ENCODE measurements at regions not wholly inside any gene's neighbourhood (a gene's known extent, or its start where the extent isn't known, plus 50 kb on each side); places are given as distances from the start of the nearest gene placed in this dataset.
"Not testable (repeated sequence)": the region's sequence is repeated elsewhere in the genome, so short reads cannot be mapped to it uniquely, and the experiment has no call there.

DNA sequence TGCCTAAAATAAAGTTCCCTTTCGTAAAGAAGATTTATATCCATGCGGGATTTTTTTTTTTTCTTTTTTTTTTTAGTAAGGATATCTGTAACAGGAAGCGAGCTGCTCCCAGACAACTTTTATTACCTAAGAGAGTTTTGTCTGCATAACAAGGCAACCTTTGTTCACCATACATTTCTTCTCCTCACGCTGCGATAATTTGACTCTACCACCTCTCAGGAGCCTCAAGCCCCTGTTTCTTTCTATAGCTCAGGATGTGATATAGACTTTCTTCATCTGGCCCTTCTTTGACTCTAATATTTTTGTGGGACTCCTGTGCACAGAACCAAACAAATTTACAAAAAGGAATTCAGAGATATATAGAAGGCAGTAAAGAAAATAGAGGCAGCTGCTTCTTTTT, 1053.7 kb upstream of the SPRY2 start:
- DNase-seq (ENCODE audit: low read depth), result no peak

DNA sequence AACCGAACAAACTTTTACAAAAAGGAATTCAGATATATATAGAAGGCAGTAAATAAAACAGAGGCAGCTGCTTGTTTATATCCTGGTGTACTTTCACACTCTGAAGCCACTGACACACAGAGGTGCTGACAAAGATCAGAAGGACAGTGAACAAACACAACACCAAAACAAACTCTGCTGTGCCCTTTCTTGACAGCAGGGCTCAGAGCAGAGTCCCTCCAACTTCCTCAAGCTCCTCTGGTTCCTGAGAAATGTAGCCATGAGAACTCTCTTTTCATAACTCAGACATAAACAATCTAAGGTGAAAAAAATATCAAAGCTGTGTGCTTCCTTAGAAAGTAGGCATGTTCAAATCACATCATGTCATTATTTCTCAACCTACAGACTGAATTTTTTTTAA, 1052.8 kb upstream of the SPRY2 start:
- no peak for DNase-seq (ENCODE audit: low read depth)

DNA sequence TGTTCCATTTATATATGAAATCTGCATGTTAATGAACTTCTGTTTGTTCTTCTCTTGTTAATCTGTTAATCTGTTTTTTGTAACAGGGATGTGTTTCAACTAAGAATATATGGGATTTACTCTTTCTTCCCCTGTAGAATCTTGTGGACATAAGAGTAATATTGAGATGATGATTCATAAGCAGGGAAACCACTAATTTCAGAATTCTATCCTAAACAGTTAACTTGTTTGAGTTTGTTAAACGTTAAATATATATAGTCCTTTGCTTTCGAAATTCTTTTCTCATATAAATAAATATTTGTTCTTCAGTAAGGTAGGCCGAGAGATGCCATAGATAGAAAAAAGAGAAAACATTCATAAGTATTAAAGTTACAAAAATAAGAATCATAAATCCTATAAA, 1052.2 kb upstream of the SPRY2 start:
- DNase-seq (ENCODE audit: low read depth), result no peak

DNA sequence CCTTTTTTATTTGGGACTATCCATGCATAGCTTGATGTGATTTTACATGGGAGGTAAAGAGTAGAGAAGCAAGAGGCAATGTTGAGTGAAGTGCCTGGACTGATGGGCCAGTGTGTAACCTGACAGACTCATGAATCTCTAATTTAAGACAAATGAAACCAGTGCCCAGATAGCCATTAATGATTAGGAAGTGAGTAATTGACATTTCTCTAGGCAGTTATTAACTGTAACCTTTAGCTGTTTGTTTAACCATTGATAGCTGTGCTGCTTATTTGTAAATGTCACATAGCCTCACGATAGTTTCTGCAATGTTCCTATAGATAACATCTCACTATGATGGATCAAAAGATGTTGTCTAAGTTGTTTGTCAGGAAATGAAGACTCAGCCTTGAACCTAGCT, 1047.5 kb upstream of the SPRY2 start:
- DNase-seq (ENCODE audit: low read depth), result no peak

DNA sequence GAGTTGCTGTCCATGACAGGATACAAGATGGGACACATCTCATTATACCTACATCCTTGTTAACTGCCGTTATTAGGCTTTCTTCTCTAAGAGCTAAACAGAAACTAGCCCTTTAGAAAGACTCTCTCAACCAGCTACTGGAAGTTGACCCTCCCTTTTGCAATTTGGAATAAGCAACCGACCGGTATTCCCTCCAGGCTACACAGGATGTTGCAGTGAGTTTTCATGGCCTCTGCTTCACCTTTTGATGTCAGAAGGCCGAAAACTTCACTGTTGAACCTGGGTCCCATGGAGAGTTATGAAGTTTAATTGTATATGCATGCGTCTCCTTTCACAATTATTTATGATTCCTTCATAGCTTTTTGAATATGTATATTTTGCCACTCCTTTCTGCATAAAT, 1042.5 kb upstream of the SPRY2 start:
- no peak for DNase-seq (ENCODE audit: low read depth)

DNA sequence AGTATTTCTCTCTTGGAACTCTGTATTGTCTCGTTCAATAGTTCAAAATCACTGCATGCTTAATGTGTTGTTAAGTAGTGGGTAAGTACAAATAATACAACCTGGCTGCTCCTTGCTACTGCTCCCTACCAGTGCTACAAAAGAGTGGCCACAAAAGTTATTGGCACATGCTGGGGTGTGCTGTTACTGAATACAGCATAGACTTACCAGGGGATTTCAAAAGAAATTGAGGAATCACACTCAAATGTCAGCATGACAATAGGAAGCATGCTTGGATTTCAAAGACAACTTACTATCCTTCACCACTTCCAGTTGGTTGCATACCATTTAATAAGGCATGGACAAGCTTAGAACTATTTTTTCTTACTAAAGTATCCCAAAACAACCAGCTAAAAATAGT, 1041.3 kb upstream of the SPRY2 start:
- DNase-seq (ENCODE audit: low read depth), result no peak

DNA sequence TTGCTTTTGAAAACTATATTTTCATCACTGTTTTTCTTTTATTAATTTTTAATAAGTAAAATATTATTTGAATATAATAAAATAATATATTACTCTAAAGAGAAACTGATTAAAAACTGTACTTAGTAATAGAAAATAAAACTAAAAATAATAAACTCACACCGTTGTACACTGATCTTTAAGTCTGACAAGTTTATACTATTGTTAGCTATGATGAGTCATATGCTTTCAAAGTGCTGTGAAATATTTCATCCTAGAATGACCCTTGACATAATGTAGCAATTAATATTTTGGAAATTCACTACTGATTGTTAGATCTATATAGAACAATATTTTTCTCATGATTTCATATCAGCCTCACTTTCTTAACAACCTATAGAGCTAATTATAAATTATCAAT, 1040.6 kb upstream of the SPRY2 start:
- no peak for DNase-seq (ENCODE audit: low read depth)

DNA sequence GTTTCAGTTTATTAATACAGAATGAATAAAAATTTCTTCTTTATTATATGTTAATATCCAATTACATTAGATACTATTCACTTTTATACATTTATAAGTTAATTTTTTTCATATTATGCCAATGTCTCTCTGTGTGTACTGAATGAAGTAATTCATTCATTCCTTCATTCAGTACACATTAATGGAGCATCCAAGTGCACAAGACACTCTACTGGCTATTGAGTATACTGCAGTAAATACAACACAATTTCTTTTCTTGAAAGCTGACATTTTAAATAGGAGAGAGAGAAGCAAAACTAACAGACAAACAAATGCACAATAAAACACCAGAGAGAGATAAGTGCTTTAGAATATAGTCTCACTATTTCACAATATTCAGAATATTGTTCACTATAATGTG, 1038.3 kb upstream of the SPRY2 start:
- DNase-seq (ENCODE audit: low read depth), result no peak

DNA sequence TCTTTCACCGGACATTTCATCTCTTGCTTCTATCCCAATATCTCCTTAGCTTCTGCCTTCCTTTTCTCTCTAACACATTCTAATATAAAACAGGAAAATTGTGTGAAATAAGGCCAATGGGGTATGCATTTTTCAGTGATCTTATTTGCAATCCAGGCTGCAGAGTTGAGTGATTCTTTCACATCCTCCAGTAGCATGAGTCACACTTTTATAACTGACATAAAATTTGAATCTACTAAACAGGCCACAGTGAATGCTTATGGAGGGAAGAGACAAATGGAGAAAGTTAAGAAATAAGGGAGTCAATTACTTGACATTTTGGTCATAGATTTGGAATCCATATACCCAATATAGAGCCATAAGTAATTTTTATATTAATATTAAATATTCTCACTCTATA, 1037.0 kb upstream of the SPRY2 start:
- no peak for DNase-seq (ENCODE audit: low read depth)

DNA sequence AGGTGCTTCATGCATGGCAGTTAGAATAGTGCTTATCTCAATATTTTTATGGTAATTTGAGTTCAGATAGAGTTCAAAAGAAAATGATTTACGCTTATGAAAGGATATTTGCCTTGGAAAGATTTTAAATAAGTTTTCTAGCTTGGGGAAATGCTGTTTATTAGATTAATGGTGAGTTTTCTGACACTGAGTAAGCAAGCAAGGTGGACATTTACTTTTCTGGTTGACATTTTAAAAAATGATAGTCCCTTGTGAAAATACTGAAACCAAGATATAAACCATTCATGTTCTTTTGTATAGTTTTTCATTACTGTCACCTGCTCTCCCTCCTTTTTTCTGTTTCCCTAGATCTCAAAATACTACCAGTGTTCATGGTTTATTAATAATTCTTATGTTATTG, 1034.8 kb upstream of the SPRY2 start:
- no peak for DNase-seq (ENCODE audit: low read depth)

DNA sequence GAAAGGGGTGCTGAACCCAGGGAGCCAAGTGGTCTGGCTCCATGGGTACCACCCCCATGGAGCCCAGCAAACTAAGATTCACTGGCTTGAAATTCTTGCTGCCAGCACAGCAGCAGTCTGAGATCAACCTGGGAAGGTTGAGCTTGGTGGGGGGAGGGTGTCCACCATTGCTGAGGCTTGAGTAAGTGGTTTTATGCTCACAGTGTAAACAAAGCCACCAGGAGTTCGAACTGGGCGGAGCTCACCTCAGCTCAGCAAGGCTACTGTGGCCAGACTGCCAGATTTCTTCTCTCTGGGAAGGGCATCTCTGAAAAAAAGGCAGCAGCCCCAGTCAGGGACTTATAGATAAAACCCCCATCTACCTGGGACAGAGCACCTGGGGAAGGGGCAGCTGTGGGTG, 1021.8 kb upstream of the SPRY2 start:
- not testable (repeated sequence) for DNase-seq (ENCODE audit: low read depth)

DNA sequence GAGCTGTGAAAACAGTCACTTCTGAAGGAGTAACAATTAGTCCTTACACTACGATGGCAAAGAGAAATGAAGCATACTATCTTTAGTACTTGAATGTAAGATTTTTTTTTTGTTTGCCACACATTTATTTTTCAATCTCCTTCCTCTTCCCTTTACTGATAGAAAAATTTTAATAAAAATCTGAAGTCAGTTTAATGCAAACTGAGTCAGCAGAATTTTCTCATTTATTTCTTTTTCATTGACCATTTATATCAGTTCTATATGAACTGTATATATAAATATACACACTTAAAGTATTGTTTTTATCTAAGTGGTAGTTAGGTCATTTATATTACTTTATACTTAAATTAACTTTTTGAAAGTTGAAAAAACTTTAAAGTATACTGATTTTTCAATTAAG, 1009.1 kb upstream of the SPRY2 start:
- no peak for DNase-seq (ENCODE audit: low read depth)

DNA sequence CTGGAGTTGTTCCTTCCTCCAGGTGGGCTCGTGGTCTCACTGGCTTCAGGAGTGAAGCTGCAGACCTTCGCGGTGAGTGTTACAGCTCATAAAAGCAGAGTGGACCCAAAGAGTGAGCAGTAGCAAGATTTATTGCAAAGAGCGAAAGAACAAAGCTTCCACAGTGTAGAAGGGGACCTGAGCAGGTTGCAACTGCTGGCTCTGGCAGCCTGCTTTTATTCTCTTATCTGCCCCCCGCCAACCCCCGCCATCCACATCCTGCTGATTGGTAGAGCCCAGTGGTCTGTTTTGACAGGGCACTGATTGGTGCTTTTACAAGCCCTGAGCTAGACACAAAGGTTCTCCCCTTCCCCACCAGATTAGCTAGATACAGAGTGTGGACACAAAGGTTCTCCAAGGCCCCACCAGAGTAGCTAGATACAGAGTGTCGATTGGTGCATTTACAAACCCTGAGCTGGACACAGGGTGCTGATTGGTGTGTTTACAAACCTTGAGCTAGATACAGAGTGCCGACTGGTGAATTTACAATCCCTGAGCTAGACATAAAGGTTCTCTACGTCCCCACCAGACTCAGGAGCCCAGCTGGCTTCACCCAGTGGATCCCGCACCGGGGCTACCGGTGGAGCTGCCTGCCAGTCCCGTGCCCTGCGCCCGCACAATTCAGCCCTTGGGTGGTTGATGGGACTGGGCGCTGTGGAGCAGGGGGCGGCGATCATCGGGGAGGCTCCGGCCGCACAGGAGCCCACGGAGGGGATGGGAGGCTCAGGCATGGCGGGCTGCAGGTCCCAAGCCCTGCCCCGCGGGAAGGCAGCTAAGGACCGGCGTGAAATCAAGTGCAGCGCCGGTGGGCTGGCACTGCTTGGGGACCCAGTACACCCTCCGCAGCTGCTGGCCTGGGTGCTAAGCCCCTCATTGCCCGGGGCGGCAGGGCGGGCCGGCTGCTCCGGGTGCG, 999.5 kb upstream of the SPRY2 start:
- not testable (repeated sequence) for DNase-seq (ENCODE audit: low read depth)

DNA sequence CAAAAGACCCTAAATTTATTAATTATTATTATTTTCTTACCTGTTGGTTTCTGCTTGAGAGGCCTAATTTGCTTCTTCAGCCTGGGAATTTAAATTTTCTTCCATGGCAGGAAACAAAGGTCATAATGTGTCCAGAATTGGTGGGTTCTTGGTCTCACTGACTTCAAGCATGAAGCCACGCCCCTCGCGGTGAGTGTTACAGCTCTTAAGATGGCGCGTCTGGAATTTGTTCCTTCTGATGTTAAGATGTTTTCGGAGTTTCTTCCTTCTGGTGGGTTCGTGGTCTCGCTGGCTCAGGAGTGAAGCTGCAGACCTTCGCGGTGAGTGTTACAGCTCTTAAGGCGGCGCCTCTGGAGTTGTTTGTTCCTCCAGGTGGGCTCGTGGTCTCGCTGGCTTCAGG, 998.7 kb upstream of the SPRY2 start:
- DNase-seq (ENCODE audit: low read depth), result not testable (repeated sequence)

DNA sequence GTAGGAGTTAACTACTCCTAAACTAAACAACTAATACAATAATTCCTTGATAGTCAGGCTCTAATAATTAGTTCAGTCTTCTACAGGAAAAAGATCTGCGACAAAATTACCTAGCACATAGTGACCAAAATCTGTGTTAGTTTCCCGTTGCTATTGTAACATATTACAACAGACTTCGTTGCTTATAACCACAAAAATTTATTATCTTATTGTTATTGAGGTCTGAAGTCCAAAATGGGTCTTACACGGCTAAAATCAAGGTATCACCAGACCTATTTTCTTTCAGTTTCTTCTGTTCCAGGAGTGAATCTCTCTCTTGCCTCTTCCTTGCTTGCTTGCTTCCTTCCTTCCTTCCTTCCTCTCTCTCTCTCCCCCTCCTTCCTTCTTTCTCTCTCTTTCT, 993.6 kb upstream of the SPRY2 start:
- no peak for DNase-seq (ENCODE audit: low read depth)

DNA sequence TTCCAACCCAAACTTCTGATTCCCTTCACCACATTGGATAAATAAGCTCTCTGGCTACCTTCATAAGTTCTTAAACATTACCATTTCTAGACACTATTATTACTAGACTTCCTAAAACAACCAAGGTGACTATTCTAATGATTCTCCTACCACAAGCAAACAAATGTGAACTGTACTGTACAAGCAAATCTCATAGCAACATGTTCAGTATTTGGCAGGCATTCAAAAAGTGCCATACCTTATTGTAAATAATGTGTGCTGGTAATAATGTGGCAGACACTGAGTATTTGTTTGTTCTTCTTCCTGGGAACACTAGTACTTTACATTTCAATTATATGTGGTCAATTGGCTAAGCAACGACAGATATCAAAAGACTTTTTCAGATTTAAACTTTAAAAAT, 986.0 kb upstream of the SPRY2 start:
- DNase-seq (ENCODE audit: low read depth), result no peak

DNA sequence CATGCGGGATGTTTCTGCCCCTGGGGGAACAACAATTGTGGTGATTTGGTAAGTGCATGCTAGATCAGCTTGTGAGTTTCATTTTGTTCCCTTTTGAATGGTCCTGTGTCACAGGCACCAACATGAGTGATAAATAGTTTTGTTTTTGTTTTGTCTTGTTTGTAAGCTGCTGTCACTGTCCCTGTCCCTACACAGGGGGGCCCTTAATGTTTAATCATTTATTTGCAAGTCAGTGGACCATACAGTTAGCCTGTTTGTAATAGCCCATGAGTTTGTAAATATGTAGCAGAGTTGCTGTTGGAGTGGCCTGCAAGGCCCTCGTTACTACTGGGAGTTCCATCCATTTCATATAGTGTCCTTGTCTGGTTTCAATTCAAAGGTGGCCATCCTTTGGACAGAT, 979.6 kb upstream of the SPRY2 start:
- DNase-seq (ENCODE audit: low read depth), result no peak

DNA sequence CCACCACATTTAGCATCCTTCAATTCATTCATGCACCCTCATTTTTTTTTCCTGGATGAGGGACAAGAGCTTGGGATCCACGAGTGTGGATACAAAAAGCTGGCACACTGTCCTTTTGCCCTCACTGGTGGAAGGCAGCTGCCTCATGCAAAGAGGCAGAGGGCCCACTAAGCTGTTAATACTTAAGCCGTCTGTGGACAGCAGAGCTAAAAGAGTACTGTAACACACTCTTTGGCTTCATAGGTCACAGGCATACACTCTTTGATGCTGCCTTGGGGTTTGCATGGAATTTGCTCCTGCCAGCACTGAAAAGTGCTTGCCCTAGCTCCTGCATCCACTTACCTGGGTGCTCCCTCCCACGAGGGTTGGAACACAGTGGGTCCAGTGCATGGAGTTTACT, 978.4 kb upstream of the SPRY2 start:
- DNase-seq (ENCODE audit: low read depth), result no peak

DNA sequence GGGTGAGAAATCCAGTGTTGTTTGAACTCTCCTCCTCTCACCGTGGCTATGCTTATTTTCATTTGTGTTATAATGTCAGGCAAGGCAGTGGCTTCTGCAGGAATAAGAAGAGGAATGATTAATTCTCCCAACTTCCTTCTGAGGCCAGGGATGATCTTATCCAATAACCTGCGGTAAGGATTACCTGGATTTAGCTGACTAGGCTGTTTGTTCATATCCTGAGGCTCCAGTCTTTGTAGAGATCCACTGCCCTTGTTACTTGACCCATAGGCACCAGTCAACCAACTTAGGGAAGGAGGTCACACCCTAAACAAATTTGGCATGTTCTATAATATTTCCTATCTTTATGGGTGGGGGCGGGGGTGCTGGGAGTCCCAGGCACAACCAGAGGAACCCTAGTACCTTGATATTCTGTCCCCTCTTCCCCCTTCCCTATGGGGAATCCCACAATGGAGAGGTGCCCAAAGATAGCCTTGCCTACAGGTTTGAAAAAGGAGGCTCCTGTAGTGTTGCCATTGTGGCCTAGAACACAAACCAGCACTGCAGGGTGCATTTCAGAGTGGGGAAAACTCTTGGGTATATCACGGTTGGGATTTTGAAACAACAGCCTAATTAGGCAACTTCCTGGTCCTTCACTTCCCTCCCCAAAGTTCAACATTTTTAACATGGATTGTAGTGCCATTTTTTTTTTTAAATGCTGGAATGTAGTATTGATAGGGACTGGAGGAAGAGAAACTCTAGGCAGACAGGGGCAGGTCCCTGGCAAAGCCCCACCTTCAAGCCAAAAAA, 977.5 kb upstream of the SPRY2 start:
- DNase-seq (ENCODE audit: low read depth), result no peak

DNA sequence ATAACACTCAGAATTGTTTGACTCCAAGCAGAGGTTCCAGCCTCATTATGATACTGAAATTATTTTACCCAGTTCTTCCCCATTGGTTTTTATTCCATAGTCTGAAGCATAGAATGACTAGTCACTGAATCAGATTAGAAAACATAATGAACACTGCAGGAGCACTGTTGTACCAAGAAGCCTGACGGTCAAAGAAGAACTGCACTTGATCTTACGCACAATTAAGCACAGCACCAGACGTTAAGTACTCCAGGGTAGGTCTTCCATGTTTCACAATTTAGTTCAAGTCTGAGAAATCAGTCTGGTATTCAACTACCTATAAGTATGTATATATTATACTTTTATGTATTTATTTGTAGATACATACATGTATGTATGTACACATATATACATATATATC, 973.5 kb upstream of the SPRY2 start:
- no peak for DNase-seq (ENCODE audit: low read depth)

DNA sequence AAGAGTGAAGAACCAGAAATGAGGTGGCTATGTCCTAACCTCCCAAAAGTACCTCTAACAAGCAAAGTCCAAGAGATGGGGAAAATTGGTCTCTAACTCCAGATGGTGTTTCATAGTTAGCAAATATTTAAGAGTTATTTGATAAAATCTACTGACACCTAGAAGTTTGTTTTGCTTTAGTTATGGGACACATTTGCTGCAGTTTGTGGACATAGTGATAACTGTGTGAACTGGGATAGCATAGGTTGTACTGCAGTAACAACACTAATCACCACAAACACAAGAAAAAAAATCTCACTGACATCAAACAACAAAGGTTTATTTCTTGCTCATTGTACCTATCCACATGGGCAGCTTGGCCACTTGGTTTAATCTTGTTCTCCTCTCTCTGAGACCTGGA, 965.0 kb upstream of the SPRY2 start:
- DNase-seq (ENCODE audit: low read depth), result no peak

DNA sequence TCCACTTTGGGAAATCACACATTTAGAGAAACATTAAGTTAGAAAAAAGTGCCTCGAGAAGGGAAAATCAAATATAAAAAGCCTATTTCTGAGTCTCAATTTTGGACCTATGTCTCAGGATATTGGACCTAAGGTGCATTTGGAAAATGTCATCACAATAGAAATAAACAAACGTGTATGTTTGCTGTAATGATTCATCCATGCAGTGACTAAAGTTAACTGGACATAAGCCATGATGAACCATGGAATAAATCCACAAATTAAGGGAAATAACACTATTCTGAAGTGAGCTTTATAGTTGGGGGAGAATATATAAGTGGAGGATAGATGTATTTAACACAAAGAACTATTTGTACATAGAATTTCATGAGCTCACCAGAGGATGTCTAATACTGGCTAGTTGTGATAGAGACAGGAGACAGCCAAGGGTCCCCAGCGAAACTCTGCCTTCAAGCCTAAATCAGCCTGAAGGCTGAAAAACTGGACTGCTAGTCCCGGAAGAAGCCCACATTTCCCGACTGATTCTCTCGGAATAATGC, 963.3 kb upstream of the SPRY2 start:
- DNase-seq (ENCODE audit: low read depth), result no peak

DNA sequence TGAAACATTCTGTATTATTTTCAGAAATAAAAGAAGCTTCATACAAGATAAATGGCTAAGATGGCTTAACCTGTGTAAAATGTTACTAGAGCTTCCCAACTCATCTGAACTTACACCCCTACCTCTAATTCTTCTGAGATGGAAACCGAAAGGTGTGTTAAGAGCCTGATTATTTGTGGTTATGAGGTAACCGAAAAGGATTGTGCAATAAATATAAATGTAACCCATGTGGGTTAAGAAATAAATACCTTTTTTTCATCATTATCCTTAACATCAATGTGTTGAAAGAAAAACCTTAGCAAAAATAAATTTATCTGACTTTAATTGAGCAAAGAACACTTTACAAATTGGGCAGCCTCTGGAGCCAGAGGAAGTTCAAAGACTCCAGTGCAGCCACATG, 961.8 kb upstream of the SPRY2 start:
- no peak for DNase-seq (ENCODE audit: low read depth)
